ENCODE measurements at regions not wholly inside any gene's neighbourhood (a gene's known extent, or its start where the extent isn't known, plus 50 kb on each side); places are given as distances from the start of the nearest gene placed in this dataset.

- no peak for DNase-seq
Measured at GRCh38 chr20:22795871-22796270, 211.5 kb upstream of the FOXA2 start.

- no peak for DNase-seq
Measured at GRCh38 chr20:22796469-22797077, 212.2 kb upstream of the FOXA2 start.

GRCh38 chr20:22797103-22797502, 212.7 kb upstream of the FOXA2 start:
- DNase-seq = no peak

GRCh38 chr20:22799687-22800086, 215.3 kb upstream of the FOXA2 start:
- no peak for DNase-seq

GRCh38 chr20:22800129-22800528, 215.8 kb upstream of the FOXA2 start:
- DNase-seq = no peak

GRCh38 chr20:22801528-22801927, 217.2 kb upstream of the FOXA2 start:
- DNase-seq = no peak

- no peak for DNase-seq
Measured at GRCh38 chr20:22802296-22802695, 217.9 kb upstream of the FOXA2 start.

- no peak for DNase-seq
Measured at GRCh38 chr20:22805219-22805618, 220.8 kb upstream of the FOXA2 start.

GRCh38 chr20:22805996-22806395, 221.6 kb upstream of the FOXA2 start:
- DNase-seq = no peak

- DNase-seq = no peak
Measured at GRCh38 chr20:22807045-22807444, 222.7 kb upstream of the FOXA2 start.

GRCh38 chr20:22807646-22808244, 223.4 kb upstream of the FOXA2 start:
- no peak for DNase-seq

- DNase-seq = no peak
Measured at GRCh38 chr20:22808628-22809027, 224.3 kb upstream of the FOXA2 start.

- DNase-seq = no peak
Measured at GRCh38 chr20:22810030-22810429, 225.1 kb upstream of the SSTR4 start.

GRCh38 chr20:22810626-22811569, 224.2 kb upstream of the SSTR4 start:
- no peak for DNase-seq

- DNase-seq = no peak
Measured at GRCh38 chr20:22814471-22815205, 220.5 kb upstream of the SSTR4 start.

GRCh38 chr20:22815206-22815551, 219.9 kb upstream of the SSTR4 start:
- DNase-seq = no peak

GRCh38 chr20:22815603-22816315, 219.4 kb upstream of the SSTR4 start:
- DNase-seq = no peak

- DNase-seq = no peak
Measured at GRCh38 chr20:22818636-22819035, 216.5 kb upstream of the SSTR4 start.

- no peak for DNase-seq
Measured at GRCh38 chr20:22819112-22819511, 216.0 kb upstream of the SSTR4 start.

- DNase-seq = no peak
Measured at GRCh38 chr20:22819784-22820183, 215.3 kb upstream of the SSTR4 start.

- DNase-seq = no peak
Measured at GRCh38 chr20:22821081-22821727, 213.9 kb upstream of the SSTR4 start.

- no peak for DNase-seq
Measured at GRCh38 chr20:22821796-22822195, 213.3 kb upstream of the SSTR4 start.
